IPS-15b (cell line): ENCODE measurements at regions not wholly inside any gene's neighbourhood (a gene's known extent, or its start where the extent isn't known, plus 50 kb on each side); places are given as distances from the start of the nearest gene placed in this dataset.

Source experiments
- H3K27me3 ChIP-seq: one replicate; pipeline ENCODE4 v1.6.1; 2013; ENCODE audit warnings: low read length; ENCODE audit not compliant: control insufficient read depth, insufficient read depth
- H3K36me3 ChIP-seq: one replicate; pipeline ENCODE4 v1.6.1; 2013; ENCODE audit warnings: low read length; ENCODE audit not compliant: control insufficient read depth, insufficient read depth
- H3K4me1 ChIP-seq: one replicate; pipeline ENCODE4 v1.6.1; 2013; ENCODE audit warnings: mild to moderate bottlenecking, low read length; ENCODE audit not compliant: control insufficient read depth, insufficient read depth
- H3K4me3 ChIP-seq: one replicate; pipeline ENCODE4 v1.5.1; 2013; ENCODE audit warnings: low read depth, low read length
- H3K9ac ChIP-seq: one replicate; pipeline ENCODE4 v1.6.1; 2013; ENCODE audit warnings: low read depth, mild to moderate bottlenecking, low read length
- H3K9me3 ChIP-seq: one replicate; pipeline ENCODE4 v1.6.1; 2013; ENCODE audit warnings: mild to moderate bottlenecking, low read length; ENCODE audit not compliant: control insufficient read depth, insufficient read depth

DNA sequence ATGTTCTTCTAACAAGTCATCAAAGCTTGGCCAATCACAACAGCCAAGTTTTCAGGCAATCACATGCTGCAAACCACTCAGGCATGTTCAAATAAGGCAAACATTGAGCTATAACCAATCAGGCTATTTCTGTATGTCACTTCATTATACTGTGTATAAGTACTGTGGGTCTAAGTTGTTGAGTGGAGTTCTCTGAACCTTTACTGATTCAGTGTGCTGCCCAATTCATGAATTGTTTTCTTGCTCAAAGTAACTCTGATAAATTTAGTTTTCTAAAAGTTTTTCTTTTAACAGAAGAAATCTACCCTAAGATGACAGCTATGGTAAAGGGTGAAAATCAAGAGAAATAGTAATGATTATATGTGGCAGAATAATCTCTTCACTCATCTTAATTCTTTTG, 805.4 kb upstream of the NUDT12 start:
- Histone ChIP-seq H3K9me3 (no peaks in the 10 kb centered on the region), H3K36me3 (no peaks in the 10 kb centered on the region), H3K4me3 (no peak overlapping the region), H3K27me3 (no peaks in the 10 kb centered on the region), H3K9ac (no peak overlapping the region), H3K4me1 (no peaks in the 10 kb centered on the region)

DNA sequence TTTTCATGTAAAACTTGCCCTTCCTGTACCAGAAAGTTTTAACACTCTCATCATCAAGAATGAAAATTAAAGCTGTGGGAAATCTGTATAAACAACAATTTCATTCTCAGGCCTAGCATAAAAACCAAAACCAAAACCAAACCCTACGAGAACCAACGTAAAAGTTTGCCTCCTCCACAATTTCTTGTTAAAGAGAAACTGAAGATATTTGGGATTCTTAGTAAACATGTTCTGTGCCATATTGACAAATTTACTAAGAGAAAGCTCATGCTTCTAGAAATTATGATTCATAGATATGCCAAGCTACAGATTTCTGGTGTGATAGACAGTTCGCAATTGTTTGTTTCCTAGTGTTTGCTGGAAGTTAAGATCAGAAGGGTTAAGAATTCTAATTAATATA, 801.0 kb upstream of the NUDT12 start:
- no peak overlapping the region for H3K9ac ChIP-seq
- H3K9me3 ChIP-seq = no peaks in the 10 kb centered on the region
- no peaks in the 10 kb centered on the region for H3K4me1 ChIP-seq
- no peaks in the 10 kb centered on the region for H3K36me3 ChIP-seq
- H3K27me3 ChIP-seq = no peaks in the 10 kb centered on the region
- H3K4me3 ChIP-seq = no peak overlapping the region

DNA sequence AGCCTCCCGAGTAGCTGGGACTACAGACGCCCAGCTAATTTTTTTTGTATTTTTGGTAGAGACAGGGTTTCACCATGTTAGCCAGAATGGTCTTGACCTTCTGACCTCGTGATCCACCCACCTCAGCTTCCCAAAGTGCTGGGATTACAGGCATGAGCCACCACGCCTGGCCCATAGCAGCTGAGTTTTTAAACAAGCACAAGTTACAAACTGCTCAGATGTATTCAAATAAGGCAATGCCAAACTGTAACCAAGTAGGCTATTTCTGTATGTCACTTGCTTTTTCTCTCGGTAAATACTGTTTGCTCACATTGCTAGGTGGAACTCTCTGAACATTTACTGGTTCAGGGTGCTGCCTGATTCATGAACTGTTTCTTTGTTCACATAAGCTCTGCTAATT, 799.3 kb upstream of the NUDT12 start:
- no peak overlapping the region for H3K9ac ChIP-seq
- H3K4me1 ChIP-seq = no peaks in the 10 kb centered on the region
- H3K27me3 ChIP-seq = no peaks in the 10 kb centered on the region
- no peaks in the 10 kb centered on the region for H3K9me3 ChIP-seq
- no peak overlapping the region for H3K4me3 ChIP-seq
- H3K36me3 ChIP-seq = no peaks in the 10 kb centered on the region

DNA sequence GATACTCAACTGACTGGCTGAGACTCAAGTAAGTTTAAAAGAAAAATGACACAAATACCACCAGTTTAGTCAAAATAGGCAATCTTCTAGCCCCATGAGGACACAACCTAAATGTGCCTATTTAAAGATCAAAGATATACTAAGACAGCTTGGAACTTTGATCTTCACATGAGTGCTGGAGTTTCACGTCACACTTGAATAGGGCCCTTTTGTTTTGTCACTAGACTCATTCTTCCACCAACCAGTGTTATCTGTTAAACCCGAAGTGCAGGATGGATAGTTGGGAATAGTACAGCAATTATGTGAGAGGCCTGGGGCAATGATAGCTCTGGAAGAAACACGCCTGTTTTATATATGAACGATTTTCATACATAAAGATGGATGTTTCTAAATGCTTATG, 792.8 kb upstream of the NUDT12 start:
- no peak overlapping the region for H3K9ac ChIP-seq
- H3K4me1 ChIP-seq = no peaks in the 10 kb centered on the region
- H3K36me3 ChIP-seq = no peaks in the 10 kb centered on the region
- no peaks in the 10 kb centered on the region for H3K27me3 ChIP-seq
- no peak overlapping the region for H3K4me3 ChIP-seq
- H3K9me3 ChIP-seq = no peaks in the 10 kb centered on the region

DNA sequence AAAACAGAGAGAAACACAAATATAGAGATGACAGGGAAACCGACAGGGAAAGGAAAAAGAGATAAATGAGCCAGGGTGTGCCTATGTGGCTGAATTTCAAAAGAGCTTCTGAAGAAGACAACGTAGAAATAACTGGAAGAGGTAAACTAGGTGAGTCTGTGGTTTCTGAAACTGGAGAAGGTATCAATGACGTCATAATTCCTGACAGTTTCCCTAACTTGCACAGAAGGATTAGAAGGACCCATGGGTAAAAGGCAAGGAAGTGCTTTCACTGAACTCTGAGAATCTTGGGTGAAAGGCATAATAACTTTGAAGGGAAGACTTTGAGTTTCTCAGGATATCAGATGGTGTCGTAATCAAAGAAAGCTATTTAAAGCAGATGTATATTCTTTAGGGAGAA, 790.8 kb upstream of the NUDT12 start:
- Histone ChIP-seq H3K9me3 (no peaks in the 10 kb centered on the region), H3K4me1 (peaks cover 3% of the 10 kb centered on the region), H3K4me3 (no peak overlapping the region), H3K9ac (no peak overlapping the region), H3K27me3 (no peaks in the 10 kb centered on the region), H3K36me3 (no peaks in the 10 kb centered on the region)

DNA sequence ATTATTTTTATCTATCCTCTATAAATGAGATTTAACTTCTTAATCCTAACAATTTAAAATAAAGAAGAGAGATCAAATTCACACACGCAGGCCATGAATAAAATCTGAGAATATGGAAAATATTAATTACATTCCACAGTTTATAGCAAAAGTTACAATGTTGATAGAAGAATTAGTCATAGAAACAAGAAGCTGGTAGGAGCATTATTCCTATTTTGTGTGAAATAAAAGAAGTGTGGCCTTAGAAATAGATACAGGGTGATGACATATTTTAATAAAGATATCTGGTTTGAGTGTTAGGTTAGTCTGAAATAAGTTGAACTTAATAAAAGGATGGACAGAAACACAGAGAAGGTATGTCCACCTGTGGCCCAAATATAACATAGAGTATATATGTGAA, 790.4 kb upstream of the NUDT12 start:
- Histone ChIP-seq H3K9ac (no peak overlapping the region), H3K9me3 (no peaks in the 10 kb centered on the region), H3K27me3 (no peaks in the 10 kb centered on the region), H3K4me3 (no peak overlapping the region), H3K4me1 (peaks cover 3% of the 10 kb centered on the region), H3K36me3 (no peaks in the 10 kb centered on the region)

DNA sequence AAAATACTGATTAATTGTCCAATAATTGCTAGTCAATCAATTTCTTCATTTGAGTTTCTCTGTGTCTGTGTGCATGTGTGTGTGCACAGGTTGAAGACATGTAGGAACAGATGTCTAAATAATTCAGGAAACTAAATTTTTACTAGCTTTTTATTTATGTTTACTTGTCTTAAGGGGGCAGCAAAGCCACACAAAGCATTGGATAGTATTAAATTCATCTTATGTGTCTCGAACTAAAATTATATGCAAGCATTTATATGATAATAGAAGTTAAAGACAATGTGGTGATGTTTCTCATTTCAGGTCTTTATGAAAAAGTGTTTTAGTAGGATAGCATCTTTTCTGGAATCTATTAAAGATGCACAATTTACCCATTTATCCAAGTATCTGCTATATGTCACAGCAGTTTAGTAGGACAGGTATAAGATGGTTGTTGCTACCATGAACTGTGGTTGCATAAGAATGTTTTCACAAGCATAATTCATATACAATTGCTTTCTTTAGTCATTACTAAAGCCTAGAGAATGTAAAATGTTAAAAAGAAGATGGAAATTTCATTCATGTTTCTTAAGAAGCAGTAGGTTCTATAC, 784.6 kb upstream of the NUDT12 start:
- Histone ChIP-seq H3K4me1 (peaks cover 3% of the 10 kb centered on the region), H3K4me3 (no peak overlapping the region), H3K9ac (no peak overlapping the region), H3K36me3 (no peaks in the 10 kb centered on the region), H3K9me3 (no peaks in the 10 kb centered on the region), H3K27me3 (no peaks in the 10 kb centered on the region)

DNA sequence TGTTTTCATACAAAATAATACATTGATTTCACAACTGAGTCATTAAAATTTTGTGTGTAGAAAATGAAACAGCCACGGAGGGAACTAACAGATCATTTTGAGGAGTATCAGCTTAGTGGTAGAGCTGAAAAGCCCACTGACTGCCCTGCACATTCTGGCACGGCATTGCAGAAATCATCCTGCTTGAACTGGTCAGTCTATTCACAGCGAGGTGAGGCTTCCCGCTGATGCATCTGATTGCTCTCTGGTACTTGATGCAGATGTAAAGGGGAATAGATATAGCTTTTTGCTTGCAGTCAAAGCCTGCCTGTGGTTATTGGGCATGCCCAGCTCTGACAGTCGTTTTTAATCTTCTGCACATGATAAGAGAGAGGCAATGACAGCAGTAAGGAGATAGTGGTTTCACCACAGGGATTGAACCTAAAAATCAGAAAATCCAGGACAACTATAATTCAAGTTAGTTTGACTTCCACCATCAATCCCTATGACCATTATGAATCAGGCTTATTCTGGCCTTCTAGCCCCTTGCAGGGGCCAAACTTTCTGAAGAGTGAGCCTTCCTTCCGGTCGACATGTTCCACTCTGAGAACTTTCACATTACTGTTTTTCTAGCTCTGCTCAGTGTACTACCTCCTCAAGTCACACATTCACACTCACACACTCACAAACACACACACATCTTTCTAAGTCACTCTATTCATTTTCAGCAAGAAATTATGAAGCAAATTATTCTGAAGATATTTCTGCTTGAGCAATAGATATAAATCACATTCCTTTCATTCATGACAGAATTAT, 782.8 kb upstream of the NUDT12 start:
- Histone ChIP-seq H3K4me3 (no peak overlapping the region), H3K9ac (no peak overlapping the region), H3K4me1 (peaks cover 3% of the 10 kb centered on the region), H3K36me3 (no peaks in the 10 kb centered on the region), H3K27me3 (no peaks in the 10 kb centered on the region), H3K9me3 (no peaks in the 10 kb centered on the region)

DNA sequence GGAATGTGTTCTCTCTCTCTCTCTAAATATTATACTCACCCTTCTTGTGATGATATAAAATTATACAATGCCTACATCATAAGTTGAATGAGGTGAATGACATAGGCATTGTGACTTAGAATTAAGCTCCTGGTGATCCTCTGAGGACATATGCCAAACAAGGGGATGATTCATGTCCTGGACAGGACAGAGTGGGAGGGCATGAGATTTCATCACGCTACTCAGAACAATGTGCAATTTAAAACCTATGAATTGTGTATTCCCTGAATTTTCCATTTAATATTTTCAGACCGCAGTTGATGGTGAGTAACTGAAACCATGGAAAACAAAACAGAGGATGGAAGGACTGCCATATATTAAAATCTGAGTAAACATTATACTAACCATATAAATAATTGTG, 782.2 kb upstream of the NUDT12 start:
- Histone ChIP-seq H3K4me3 (no peak overlapping the region), H3K9ac (no peak overlapping the region), H3K9me3 (no peaks in the 10 kb centered on the region), H3K27me3 (no peaks in the 10 kb centered on the region), H3K4me1 (peaks cover 3% of the 10 kb centered on the region), H3K36me3 (no peaks in the 10 kb centered on the region)

DNA sequence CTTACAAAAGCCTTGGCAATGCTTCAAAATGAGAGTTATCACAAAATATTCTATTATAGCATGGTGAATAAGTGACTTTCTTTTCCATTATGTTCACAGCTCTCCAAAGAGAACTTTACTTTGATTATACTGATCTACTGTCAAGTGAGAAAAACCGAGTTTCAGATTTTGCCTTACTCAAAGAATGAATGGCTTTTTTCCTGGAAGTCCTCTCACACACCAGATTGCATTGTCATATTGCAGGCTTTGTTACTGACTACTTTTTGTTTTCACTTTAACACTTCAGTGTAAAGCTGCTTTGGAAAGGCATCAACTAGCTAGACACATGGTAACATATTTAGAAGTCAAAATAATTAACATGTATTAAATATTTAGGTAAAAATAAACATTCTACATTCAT, 765.2 kb upstream of the NUDT12 start:
- no peaks in the 10 kb centered on the region for H3K4me1 ChIP-seq
- H3K27me3 ChIP-seq = no peaks in the 10 kb centered on the region
- H3K36me3 ChIP-seq = no peaks in the 10 kb centered on the region
- no peak overlapping the region for H3K4me3 ChIP-seq
- no peaks in the 10 kb centered on the region for H3K9me3 ChIP-seq
- H3K9ac ChIP-seq = no peak overlapping the region

DNA sequence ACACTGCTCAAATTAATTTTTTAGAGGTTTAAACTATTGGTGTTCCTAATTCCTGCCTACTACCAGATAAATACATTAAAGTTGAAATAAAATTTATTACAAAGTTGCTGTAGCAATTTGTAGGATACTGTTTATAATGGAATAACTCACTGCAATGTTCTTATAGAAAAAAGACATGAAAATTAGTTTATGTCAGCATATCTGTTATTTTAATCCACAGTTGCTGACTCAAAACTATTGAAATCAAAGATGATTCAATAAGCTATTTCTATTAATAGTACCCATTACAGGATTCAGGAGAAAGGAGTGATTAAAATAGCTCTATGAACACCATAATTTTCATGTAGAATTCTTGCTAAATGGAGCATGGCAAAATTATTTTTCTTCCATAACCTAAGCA, 764.4 kb upstream of the NUDT12 start:
- no peaks in the 10 kb centered on the region for H3K36me3 ChIP-seq
- H3K27me3 ChIP-seq = no peaks in the 10 kb centered on the region
- H3K9me3 ChIP-seq = no peaks in the 10 kb centered on the region
- no peak overlapping the region for H3K9ac ChIP-seq
- no peaks in the 10 kb centered on the region for H3K4me1 ChIP-seq
- no peak overlapping the region for H3K4me3 ChIP-seq

DNA sequence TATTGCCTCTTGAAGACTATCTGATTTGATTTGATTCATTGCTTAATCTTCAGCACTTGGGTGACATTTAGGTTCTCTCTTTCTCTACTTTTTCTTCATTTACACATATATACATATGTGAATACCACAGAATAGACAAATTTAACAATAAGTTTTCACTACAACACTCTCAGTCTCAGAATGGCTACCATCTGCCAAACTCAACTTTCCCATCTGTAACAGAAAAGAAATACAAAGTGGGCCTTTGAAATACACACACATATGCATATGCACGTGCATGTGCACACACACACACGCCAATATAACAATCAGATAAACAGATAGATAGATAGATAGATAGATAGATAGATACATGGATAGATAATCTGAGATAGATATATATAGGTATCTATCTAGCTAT, 762.8 kb upstream of the NUDT12 start:
- H3K36me3 ChIP-seq = no peaks in the 10 kb centered on the region
- H3K4me1 ChIP-seq = no peaks in the 10 kb centered on the region
- H3K27me3 ChIP-seq = no peaks in the 10 kb centered on the region
- no peak overlapping the region for H3K9ac ChIP-seq
- H3K4me3 ChIP-seq = no peak overlapping the region
- H3K9me3 ChIP-seq = no peaks in the 10 kb centered on the region
